ENCODE measurements at regions not wholly inside any gene's neighbourhood (a gene's known extent, or its start where the extent isn't known, plus 50 kb on each side); places are given as distances from the start of the nearest gene placed in this dataset.

GRCh38 chr4:178255172-178255571, 812.9 kb upstream of the AGA start:
- DNase-seq (no peak), ATAC-seq (ENCODE audit: low read depth) (no peak)
- Histone ChIP-seq H3K36me3 (ENCODE audit: control insufficient read depth, insufficient read depth, low read length) (no peaks in the 10 kb centered on the region), H3K9me3 (ENCODE audit: control insufficient read depth, insufficient read depth, low read length) (0 out of 2 replicates have a peak, but pooled peaks cover 2% of the 10 kb centered on the region), H2BK120ac (ENCODE audit: low read depth, low read length) (no peak overlapping the region), H2BK15ac (ENCODE audit: low read depth, low read length) (no peak overlapping the region), H3K9ac (ENCODE audit: low read depth, low read length) (no peak overlapping the region), H3K4me2 (ENCODE audit: low read depth, low read length) (no peak overlapping the region), H2AFZ (replicated peaks; ENCODE audit: low read length, poor library complexity) (no peak overlapping the region), H3K27me3 (ENCODE audit: control insufficient read depth, insufficient read depth, low read length) (no peaks in the 10 kb centered on the region), H3K56ac (ENCODE audit: extremely low read depth, insufficient read depth, low read length) (no peak overlapping the region), H2BK20ac (ENCODE audit: low read depth, low read length) (no peak overlapping the region), H3K4me1 (ENCODE audit: control insufficient read depth, insufficient read depth, low read length) (no peaks in the 10 kb centered on the region), H3K27ac (ENCODE audit: insufficient read depth, low read length) (no peak overlapping the region), H3K4me3 (ENCODE audit: insufficient read depth, low read depth, low read length) (no peak overlapping the region), H4K20me1 (ENCODE audit: insufficient read depth, low read length) (no peaks in the 10 kb centered on the region), H2AK5ac (ENCODE audit: low read depth, low read length) (no peak overlapping the region), H3K79me1 (ENCODE audit: low read depth in 1 of 2, low read length in 2 of 2) (no peaks in the 10 kb centered on the region), H2AK9ac (replicated peaks; ENCODE audit: low read depth, low read length, poor library complexity) (no peak overlapping the region), H4K8ac (ENCODE audit: low read depth in 2 of 2, low read length in 2 of 2) (no peak overlapping the region), H2BK5ac (ENCODE audit: low read depth, low read length, poor library complexity, severe bottlenecking) (no peak overlapping the region), H4K5ac (ENCODE audit: low read depth, low read length) (no peak overlapping the region), H3K18ac (ENCODE audit: low read depth, low read length) (no peak overlapping the region), H3K14ac (replicated peaks; ENCODE audit: low read depth, low read length) (no peak overlapping the region), H3K9me1 (ENCODE audit: insufficient read depth, low read length) (no peaks in the 10 kb centered on the region), H3K23ac (ENCODE audit: low read depth, low read length) (no peak overlapping the region), H4K91ac (ENCODE audit: insufficient read depth, low read depth, low read length) (no peak overlapping the region), H3K4ac (ENCODE audit: low read depth, low read length) (no peak overlapping the region)
- CTCF ChIA-PET: no interaction called here
- intact Hi-C loops (cut with micrococcal nuclease) (no loop called here), dilution Hi-C loops (cut with HindIII; ENCODE audit: low sequenced_read_pairs, unreplicated experiment) (no loop called here), in situ Hi-C loops (cut with MboI; ENCODE audit: low sequenced_read_pairs) (no loop called here)
- POLR2A ChIA-PET (ENCODE audit: unreplicated experiment): no interaction called here
- WGBS, 2 experiments (ENCODE audit: extremely low coverage in 2 of 2, insufficient read length in 1 of 2): no CpG with 5 or more reads among the region's 1 CpG
- BruUV-seq (replicated peaks): no TSS peak
- TF ChIP-seq NFE2L2 (IDR thresholded peaks at IDR 0.05; ENCODE audit: low read depth, low read length) (no peak), MXI1 (IDR thresholded peaks at IDR 0.05; ENCODE audit: borderline replicate concordance, low read depth, low read length) (no peak), CHD1 (IDR thresholded peaks at IDR 0.05; ENCODE audit: low read depth, low read length) (no peak), CEBPB (IDR thresholded peaks at IDR 0.05; ENCODE audit: low read depth, low read length) (no peak), RFX5 (IDR thresholded peaks at IDR 0.05; ENCODE audit: low read depth, low read length) (no peak)
- TF ChIP-seq, protein P1, sequence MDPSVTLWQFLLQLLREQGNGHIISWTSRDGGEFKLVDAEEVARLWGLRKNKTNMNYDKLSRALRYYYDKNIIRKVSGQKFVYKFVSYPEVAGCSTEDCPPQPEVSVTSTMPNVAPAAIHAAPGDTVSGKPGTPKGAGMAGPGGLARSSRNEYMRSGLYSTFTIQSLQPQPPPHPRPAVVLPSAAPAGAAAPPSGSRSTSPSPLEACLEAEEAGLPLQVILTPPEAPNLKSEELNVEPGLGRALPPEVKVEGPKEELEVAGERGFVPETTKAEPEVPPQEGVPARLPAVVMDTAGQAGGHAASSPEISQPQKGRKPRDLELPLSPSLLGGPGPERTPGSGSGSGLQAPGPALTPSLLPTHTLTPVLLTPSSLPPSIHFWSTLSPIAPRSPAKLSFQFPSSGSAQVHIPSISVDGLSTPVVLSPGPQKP (IDR thresholded peaks at IDR 0.05; ENCODE audit: borderline replicate concordance, low read depth, low read length): no peak
- TF ChIP-seq, protein P2, sequence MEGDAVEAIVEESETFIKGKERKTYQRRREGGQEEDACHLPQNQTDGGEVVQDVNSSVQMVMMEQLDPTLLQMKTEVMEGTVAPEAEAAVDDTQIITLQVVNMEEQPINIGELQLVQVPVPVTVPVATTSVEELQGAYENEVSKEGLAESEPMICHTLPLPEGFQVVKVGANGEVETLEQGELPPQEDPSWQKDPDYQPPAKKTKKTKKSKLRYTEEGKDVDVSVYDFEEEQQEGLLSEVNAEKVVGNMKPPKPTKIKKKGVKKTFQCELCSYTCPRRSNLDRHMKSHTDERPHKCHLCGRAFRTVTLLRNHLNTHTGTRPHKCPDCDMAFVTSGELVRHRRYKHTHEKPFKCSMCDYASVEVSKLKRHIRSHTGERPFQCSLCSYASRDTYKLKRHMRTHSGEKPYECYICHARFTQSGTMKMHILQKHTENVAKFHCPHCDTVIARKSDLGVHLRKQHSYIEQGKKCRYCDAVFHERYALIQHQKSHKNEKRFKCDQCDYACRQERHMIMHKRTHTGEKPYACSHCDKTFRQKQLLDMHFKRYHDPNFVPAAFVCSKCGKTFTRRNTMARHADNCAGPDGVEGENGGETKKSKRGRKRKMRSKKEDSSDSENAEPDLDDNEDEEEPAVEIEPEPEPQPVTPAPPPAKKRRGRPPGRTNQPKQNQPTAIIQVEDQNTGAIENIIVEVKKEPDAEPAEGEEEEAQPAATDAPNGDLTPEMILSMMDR (conservative IDR thresholded peaks at IDR 0.05; ENCODE audit: low read depth, low read length): no peak

Measured in IMR-90 (cell line).